ENCODE measurements at regions not wholly inside any gene's neighbourhood (a gene's known extent, or its start where the extent isn't known, plus 50 kb on each side); places are given as distances from the start of the nearest gene placed in this dataset.
A peak's percentile ranks its signal among the peaks of the same experiment; 100 is the strongest.

GRCh38 chr12:68497702-68498101, 113.0 kb upstream of the RAP1B start:
- no peak overlapping the region for H3K4me3 ChIP-seq (ENCODE audit: low read depth, low read length)
- DNase-seq (ENCODE audit: low read depth), result peak; percentile 31
- TF ChIP-seq CTCF (IDR thresholded peaks at IDR 0.05; ENCODE audit: insufficient read depth, low read depth, low read length, missing control alignments), result no peak

DNA sequence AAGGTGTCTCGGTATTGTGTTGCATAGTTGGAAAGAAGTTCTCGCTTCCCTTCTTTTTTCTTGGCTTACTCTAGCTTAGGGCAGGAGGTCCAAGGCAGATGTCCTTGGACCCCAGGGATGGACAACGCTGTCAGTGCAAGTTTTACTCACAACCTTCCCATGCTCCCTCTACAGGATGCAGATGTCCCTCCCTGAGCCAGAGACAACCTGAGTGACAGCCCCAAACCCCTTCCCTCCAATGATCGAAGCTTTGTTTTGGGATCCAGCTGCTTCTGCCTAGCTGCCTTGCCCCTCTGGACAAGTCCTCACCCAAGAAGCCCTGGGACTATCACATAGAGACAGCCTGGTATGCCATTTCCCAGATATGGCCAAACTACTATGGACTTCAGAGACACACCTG, 112.0 kb upstream of the RAP1B start:
- no peak overlapping the region for H3K4me3 ChIP-seq (ENCODE audit: low read depth, low read length)
- no peak for DNase-seq (ENCODE audit: low read depth)
- TF ChIP-seq CTCF (IDR thresholded peaks at IDR 0.05; ENCODE audit: insufficient read depth, low read depth, low read length, missing control alignments), result no peak

- no peak for DNase-seq (ENCODE audit: low read depth)
- H3K4me3 ChIP-seq (ENCODE audit: low read depth, low read length), result no peak overlapping the region
- no peak for TF ChIP-seq CTCF (IDR thresholded peaks at IDR 0.05; ENCODE audit: insufficient read depth, low read depth, low read length, missing control alignments)
These were observed 111.1 kb upstream of the RAP1B start for GRCh38 chr12:68499616-68500015.

- DNase-seq (ENCODE audit: low read depth), result no peak
- no peak for TF ChIP-seq CTCF (IDR thresholded peaks at IDR 0.05; ENCODE audit: insufficient read depth, low read depth, low read length, missing control alignments)
These were observed 109.5 kb upstream of the RAP1B start for GRCh38 chr12:68501226-68501625.

DNA sequence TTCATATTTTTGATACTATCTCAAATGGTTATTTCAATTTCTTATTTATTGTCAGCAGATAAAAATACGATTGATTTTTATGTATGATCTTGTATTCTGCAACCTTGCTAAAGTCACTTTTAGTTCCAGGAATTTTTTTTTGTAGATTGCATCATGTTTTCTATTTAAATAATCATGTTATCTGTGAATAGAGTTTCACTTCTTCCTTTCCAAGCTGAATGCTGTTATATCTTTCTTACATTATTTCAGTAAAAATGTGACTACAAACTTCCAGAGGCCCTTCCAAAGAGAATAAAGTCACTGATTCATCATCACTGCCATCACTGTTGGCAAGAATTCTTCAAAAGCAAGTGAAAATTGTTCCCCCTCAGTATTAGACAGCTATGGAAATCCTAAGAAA, 104.7 kb upstream of the RAP1B start:
- DNase-seq (ENCODE audit: low read depth), result no peak

More at GRCh38 chr12:68501226-68501625, 109.5 kb upstream of the RAP1B start:
- no peak overlapping the region for H3K4me3 ChIP-seq (ENCODE audit: low read depth, low read length)

GRCh38 chr12:68506619-68507018, 104.1 kb upstream of the RAP1B start:
- TF ChIP-seq CTCF (IDR thresholded peaks at IDR 0.05; ENCODE audit: insufficient read depth, low read depth, low read length, missing control alignments), result no peak
- DNase-seq (ENCODE audit: low read depth), result no peak
- no peak overlapping the region for H3K4me3 ChIP-seq (ENCODE audit: low read depth, low read length)

More for the DNA sequence above, 104.7 kb upstream of the RAP1B start:
- TF ChIP-seq CTCF (IDR thresholded peaks at IDR 0.05; ENCODE audit: insufficient read depth, low read depth, low read length, missing control alignments), result no peak
- H3K4me3 ChIP-seq (ENCODE audit: low read depth, low read length), result no peak overlapping the region

- no peak for TF ChIP-seq CTCF (IDR thresholded peaks at IDR 0.05; ENCODE audit: insufficient read depth, low read depth, low read length, missing control alignments)
- no peak overlapping the region for H3K4me3 ChIP-seq (ENCODE audit: low read depth, low read length)
- no peak for DNase-seq (ENCODE audit: low read depth)
These were observed 103.0 kb upstream of the RAP1B start for GRCh38 chr12:68507657-68508056.
